HK-2 (cell line): ENCODE measurements at regions not wholly inside any gene's neighbourhood (a gene's known extent, or its start where the extent isn't known, plus 50 kb on each side); places are given as distances from the start of the nearest gene placed in this dataset.
"Not testable (repeated sequence)": the region's sequence is repeated elsewhere in the genome, so short reads cannot be mapped to it uniquely, and the experiment has no call there.

Source experiments
- DNase-seq: peaks from one replicate; pipeline ENCODE4 v3.0.0-alpha.2; 2018; ENCODE audit not compliant: unreplicated experiment

GRCh38 chr1:30527511-30528140 lies 195.8 kb downstream of the MATN1 start:
- no peak for DNase-seq

GRCh38 chr1:30526652-30527345 lies 196.6 kb downstream of the MATN1 start:
- no peak for DNase-seq

- peak; percentile 53 for DNase-seq
Measured at GRCh38 chr1:30525971-30526651, 197.3 kb downstream of the MATN1 start.

GRCh38 chr1:30525631-30525970 lies 197.8 kb downstream of the MATN1 start:
- no peak for DNase-seq

- DNase-seq: no peak
Measured at GRCh38 chr1:30524840-30525617, 198.4 kb downstream of the MATN1 start.

GRCh38 chr1:30524025-30524555 lies 199.3 kb downstream of the MATN1 start:
- not testable (repeated sequence) for DNase-seq

- peak; percentile 24 for DNase-seq
Measured at GRCh38 chr1:30523055-30524020, 200.0 kb downstream of the MATN1 start.

- DNase-seq: no peak
Measured at GRCh38 chr1:30522031-30523004, 201.1 kb downstream of the MATN1 start.

- no peak for DNase-seq
Measured at GRCh38 chr1:30521261-30521865, 202.0 kb downstream of the MATN1 start.

- no peak for DNase-seq
Measured at GRCh38 chr1:30520476-30520875, 202.9 kb downstream of the MATN1 start.

GRCh38 chr1:30519201-30519763 lies 204.1 kb downstream of the MATN1 start:
- no peak for DNase-seq

GRCh38 chr1:30518696-30519095 lies 204.7 kb downstream of the MATN1 start:
- DNase-seq: no peak

- no peak for DNase-seq
Measured at GRCh38 chr1:30518186-30518585, 205.2 kb downstream of the MATN1 start.

GRCh38 chr1:30517666-30518065 lies 205.7 kb downstream of the MATN1 start:
- not testable (repeated sequence) for DNase-seq

- not testable (repeated sequence) for DNase-seq
Measured at GRCh38 chr1:30517241-30517640, 206.1 kb downstream of the MATN1 start.

GRCh38 chr1:30516485-30516858 lies 206.9 kb downstream of the MATN1 start:
- DNase-seq: no peak

GRCh38 chr1:30515755-30516484 lies 207.5 kb downstream of the MATN1 start:
- DNase-seq: no peak

GRCh38 chr1:30514945-30515344 lies 208.4 kb downstream of the MATN1 start:
- no peak for DNase-seq
